ENCODE measurements at regions not wholly inside any gene's neighbourhood (a gene's known extent, or its start where the extent isn't known, plus 50 kb on each side); places are given as distances from the start of the nearest gene placed in this dataset.

- no peak for TF ChIP-seq CTCF (IDR thresholded peaks at IDR 0.05; ENCODE audit: insufficient read depth, low read length)
- no peak overlapping the region for H3K4me3 ChIP-seq (ENCODE audit: low read depth, low read length)
- no peak for DNase-seq (ENCODE audit: low read depth)
Measured at GRCh38 chr4:79780129-79780528, 292.9 kb downstream of the ANTXR2 start.

GRCh38 chr4:79772510-79772909 lies 300.5 kb downstream of the ANTXR2 start:
- TF ChIP-seq CTCF (IDR thresholded peaks at IDR 0.05; ENCODE audit: insufficient read depth, low read length) = no peak
- no peak overlapping the region for H3K4me3 ChIP-seq (ENCODE audit: low read depth, low read length)

GRCh38 chr4:79764120-79764519 lies 308.9 kb downstream of the ANTXR2 start:
- DNase-seq (ENCODE audit: low read depth) = no peak
- H3K4me3 ChIP-seq (ENCODE audit: low read depth, low read length) = no peak overlapping the region
- no peak for TF ChIP-seq CTCF (IDR thresholded peaks at IDR 0.05; ENCODE audit: insufficient read depth, low read length)

More at GRCh38 chr4:79772510-79772909, 300.5 kb downstream of the ANTXR2 start:
- DNase-seq (ENCODE audit: low read depth) = no peak

- DNase-seq (ENCODE audit: low read depth) = no peak
- no peak overlapping the region for H3K4me3 ChIP-seq (ENCODE audit: low read depth, low read length)
- no peak for TF ChIP-seq CTCF (IDR thresholded peaks at IDR 0.05; ENCODE audit: insufficient read depth, low read length)
Measured at GRCh38 chr4:79763486-79764075, 309.4 kb downstream of the ANTXR2 start.

GRCh38 chr4:79759793-79760192 lies 313.2 kb downstream of the ANTXR2 start:
- no peak for DNase-seq (ENCODE audit: low read depth)
- H3K4me3 ChIP-seq (ENCODE audit: low read depth, low read length) = no peak overlapping the region
- TF ChIP-seq CTCF (IDR thresholded peaks at IDR 0.05; ENCODE audit: insufficient read depth, low read length) = no peak

GRCh38 chr4:79757600-79757999 lies 315.4 kb downstream of the ANTXR2 start:
- H3K4me3 ChIP-seq (ENCODE audit: low read depth, low read length) = no peak overlapping the region
- TF ChIP-seq CTCF (IDR thresholded peaks at IDR 0.05; ENCODE audit: insufficient read depth, low read length) = no peak
- peak; percentile 0 for DNase-seq (ENCODE audit: low read depth)

Measured in fibroblast of the aortic adventitia (primary cell).